GM12874 (cell line): ENCODE measurements at regions not wholly inside any gene's neighbourhood (a gene's known extent, or its start where the extent isn't known, plus 50 kb on each side); places are given as distances from the start of the nearest gene placed in this dataset.

Experiments used
- CTCF ChIP-seq: IDR thresholded peaks from 2 replicates; pipeline ENCODE4 v1.5.1; 2011; ENCODE audit warnings: low read depth, mild to moderate bottlenecking, control low read depth, low read length, moderate library complexity; ENCODE audit not compliant: insufficient read depth

DNA sequence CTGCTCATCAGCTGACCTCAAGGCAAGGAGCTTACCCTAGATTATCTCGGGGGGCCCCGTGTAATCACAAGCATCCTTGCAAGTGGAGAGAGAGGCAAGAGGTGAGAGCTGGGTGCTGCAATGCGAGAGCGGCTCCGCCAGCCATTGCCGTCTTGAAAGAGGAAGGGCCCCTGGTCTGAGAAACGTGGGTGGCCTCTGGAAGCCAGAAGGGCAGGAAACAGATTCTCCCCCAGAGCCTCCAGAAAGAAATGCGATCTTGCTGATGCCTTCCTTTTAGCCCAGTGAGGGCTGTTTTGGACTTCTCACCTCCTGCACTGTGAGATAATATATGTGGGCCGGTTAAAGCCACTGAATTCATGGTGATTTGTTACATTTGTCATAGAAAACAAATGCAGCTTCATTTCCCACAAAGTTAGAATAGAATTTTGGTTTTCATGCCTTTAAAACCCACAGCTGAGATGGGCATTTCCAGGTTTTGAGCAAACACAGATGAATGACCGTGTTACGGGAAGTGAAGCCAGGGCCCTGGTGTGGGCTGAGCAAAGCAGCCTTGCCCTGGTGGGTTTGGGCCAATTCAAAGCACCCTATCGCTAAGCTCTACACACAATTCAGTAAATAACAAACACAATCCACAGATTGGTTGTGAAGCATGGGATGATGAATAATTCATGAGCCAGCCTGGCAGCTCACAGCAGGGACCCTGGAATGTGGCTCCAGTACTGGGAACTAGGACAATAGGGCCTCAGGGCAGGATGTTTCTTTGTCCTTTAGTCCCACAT, 319.9 kb upstream of the HS6ST1 start:
- no peak for TF ChIP-seq CTCF

- TF ChIP-seq CTCF, result no peak
Measured at GRCh38 chr2:128639120-128639477, 320.4 kb upstream of the HS6ST1 start.

DNA sequence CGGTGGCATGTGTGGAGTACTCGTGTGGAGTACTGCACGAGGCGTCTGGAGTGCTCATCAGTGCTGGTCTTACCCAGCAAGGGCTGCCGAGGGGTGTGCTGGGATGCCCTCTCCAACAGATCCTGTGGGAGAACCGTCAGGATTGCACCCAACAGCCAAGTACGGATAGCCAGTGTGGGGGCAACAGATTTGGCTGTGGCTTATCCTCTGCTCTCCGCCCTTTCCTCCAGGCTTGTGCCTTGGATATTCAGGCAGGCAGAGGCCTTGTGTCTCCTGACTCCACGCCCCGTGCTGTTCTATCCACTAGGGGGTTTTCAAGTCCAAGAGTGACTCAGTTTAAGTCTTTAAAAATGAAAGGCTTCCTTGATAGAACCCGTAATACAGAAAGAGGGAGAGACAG, 321.0 kb upstream of the HS6ST1 start:
- TF ChIP-seq CTCF, result no peak

DNA sequence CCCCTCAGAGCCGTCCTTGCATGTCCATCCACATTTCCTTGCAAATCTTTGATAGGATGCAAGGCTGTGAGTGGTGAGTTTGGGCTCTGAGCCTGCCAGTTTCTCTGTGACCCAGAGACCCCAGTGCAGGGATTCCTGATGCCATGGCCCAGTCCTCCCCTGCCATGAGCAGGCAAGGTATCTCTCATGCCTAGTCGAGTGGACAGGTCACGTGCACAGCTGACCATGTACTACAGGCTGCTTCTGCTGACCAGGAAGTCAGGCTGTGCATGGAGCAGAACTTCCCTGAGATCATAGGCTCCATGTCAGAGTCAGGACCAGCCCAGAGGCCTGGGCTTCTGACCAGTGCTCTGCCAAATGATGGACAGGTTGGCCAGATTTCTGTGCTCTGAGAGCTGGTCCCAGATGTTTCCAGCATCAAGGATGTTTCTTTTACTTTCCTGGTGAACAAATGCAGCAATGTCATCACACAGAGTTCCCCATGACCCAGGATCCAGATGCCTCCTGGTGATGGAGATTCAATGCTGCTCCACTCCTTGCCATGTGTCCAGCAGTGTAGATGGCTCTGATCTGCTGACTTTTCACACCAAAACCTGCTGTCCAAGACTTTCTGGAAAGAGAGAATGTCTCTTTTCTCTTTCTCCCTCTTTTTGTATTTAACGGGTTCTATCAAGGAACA, 321.6 kb upstream of the HS6ST1 start:
- TF ChIP-seq CTCF, result no peak

GRCh38 chr2:128640845-128641360, 322.2 kb upstream of the HS6ST1 start:
- TF ChIP-seq CTCF, result no peak

- no peak for TF ChIP-seq CTCF
Measured at GRCh38 chr2:128641421-128642080, 322.9 kb upstream of the HS6ST1 start.

- no peak for TF ChIP-seq CTCF
Measured at GRCh38 chr2:128642316-128642715, 323.6 kb upstream of the HS6ST1 start.
